Fibroblast of skin of right biceps (primary cell): ENCODE measurements at regions not wholly inside any gene's neighbourhood (a gene's known extent, or its start where the extent isn't known, plus 50 kb on each side); places are given as distances from the start of the nearest gene placed in this dataset.
"Not testable (repeated sequence)": the region's sequence is repeated elsewhere in the genome, so short reads cannot be mapped to it uniquely, and the experiment has no call there.

Source experiments
- DNase-seq: peaks from one replicate; pipeline ENCODE4 v3.0.0-alpha.2; 2013

GRCh38 chr6:105874835-105875626 is 211.1 kb upstream of the PRDM1 start:
- no peak for DNase-seq

GRCh38 chr6:105873799-105874198 is 212.3 kb upstream of the PRDM1 start:
- no peak for DNase-seq

- no peak for DNase-seq
These were observed 212.9 kb upstream of the PRDM1 start for GRCh38 chr6:105873211-105873704.

GRCh38 chr6:105872249-105872648 is 213.9 kb upstream of the PRDM1 start:
- DNase-seq, result no peak

GRCh38 chr6:105871542-105871941 is 214.6 kb upstream of the PRDM1 start:
- DNase-seq, result no peak

- no peak for DNase-seq
These were observed 216.2 kb upstream of the PRDM1 start for GRCh38 chr6:105869835-105870440.

GRCh38 chr6:105868823-105869460 is 217.2 kb upstream of the PRDM1 start:
- DNase-seq, result no peak

GRCh38 chr6:105867821-105868220 is 218.3 kb upstream of the PRDM1 start:
- no peak for DNase-seq

- no peak for DNase-seq
These were observed 218.9 kb upstream of the PRDM1 start for GRCh38 chr6:105867277-105867676.

- no peak for DNase-seq
These were observed 223.1 kb upstream of the PRDM1 start for GRCh38 chr6:105862936-105863607.

- DNase-seq, result not testable (repeated sequence)
These were observed 225.2 kb upstream of the PRDM1 start for GRCh38 chr6:105860927-105861326.

- no peak for DNase-seq
These were observed 226.7 kb upstream of the PRDM1 start for GRCh38 chr6:105859457-105859856.

GRCh38 chr6:105858639-105859038 is 227.5 kb upstream of the PRDM1 start:
- not testable (repeated sequence) for DNase-seq

GRCh38 chr6:105855433-105855832 is 230.7 kb upstream of the PRDM1 start:
- no peak for DNase-seq

GRCh38 chr6:105853979-105854378 is 232.2 kb upstream of the PRDM1 start:
- DNase-seq, result not testable (repeated sequence)

- no peak for DNase-seq
These were observed 234.5 kb upstream of the PRDM1 start for GRCh38 chr6:105851606-105852005.

- DNase-seq, result peak; percentile 19
These were observed 235.0 kb upstream of the PRDM1 start for GRCh38 chr6:105851113-105851580.

- DNase-seq, result peak; percentile 16
These were observed 235.6 kb upstream of the PRDM1 start for GRCh38 chr6:105850261-105851112.

- DNase-seq, result peak; percentile 63
These were observed 236.4 kb upstream of the PRDM1 start for GRCh38 chr6:105849746-105850145.

- no peak for DNase-seq
These were observed 238.7 kb upstream of the PRDM1 start for GRCh38 chr6:105847433-105847832.

- DNase-seq, result peak; percentile 72
These were observed 241.8 kb upstream of the PRDM1 start for GRCh38 chr6:105844275-105844883.

GRCh38 chr6:105839266-105839665 is 246.9 kb upstream of the PRDM1 start:
- DNase-seq, result peak; percentile 68
